Activated CD4-positive, alpha-beta T cell treated with anti-CD3 and anti-CD28 coated beads, Interleukin-2, amount 50 U/mL, for 4 hours (primary cell): ENCODE measurements at regions not wholly inside any gene's neighbourhood (a gene's known extent, or its start where the extent isn't known, plus 50 kb on each side); places are given as distances from the start of the nearest gene placed in this dataset.
"Not testable (repeated sequence)": the region's sequence is repeated elsewhere in the genome, so short reads cannot be mapped to it uniquely, and the experiment has no call there.

ENCODE experiments used
- DNase-seq, 2 experiments: peaks; one replicate each; pipeline ENCODE4 v3.0.0-alpha.2; 2020

DNA sequence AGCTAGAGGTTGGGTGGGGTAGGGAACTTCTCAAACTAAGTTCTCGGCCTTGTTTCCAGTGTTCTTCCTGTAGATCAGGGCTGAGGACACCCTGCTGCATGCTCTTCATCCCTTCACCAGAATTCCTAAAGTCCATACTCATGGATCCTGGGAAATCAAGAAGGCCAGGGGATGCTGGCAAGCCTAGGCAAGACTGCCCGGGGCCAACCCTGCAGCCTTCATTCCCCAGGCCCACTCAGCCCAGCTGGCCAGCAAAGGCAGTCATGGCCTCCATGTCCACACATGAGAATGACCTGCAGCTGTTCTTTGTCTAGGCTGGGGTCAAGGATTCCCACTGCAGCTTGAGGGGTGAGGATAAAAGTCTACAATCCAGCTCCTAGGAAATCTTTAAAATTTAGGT lies 109.3 kb upstream of the ETV6 start:
- DNase-seq: no peak

DNA sequence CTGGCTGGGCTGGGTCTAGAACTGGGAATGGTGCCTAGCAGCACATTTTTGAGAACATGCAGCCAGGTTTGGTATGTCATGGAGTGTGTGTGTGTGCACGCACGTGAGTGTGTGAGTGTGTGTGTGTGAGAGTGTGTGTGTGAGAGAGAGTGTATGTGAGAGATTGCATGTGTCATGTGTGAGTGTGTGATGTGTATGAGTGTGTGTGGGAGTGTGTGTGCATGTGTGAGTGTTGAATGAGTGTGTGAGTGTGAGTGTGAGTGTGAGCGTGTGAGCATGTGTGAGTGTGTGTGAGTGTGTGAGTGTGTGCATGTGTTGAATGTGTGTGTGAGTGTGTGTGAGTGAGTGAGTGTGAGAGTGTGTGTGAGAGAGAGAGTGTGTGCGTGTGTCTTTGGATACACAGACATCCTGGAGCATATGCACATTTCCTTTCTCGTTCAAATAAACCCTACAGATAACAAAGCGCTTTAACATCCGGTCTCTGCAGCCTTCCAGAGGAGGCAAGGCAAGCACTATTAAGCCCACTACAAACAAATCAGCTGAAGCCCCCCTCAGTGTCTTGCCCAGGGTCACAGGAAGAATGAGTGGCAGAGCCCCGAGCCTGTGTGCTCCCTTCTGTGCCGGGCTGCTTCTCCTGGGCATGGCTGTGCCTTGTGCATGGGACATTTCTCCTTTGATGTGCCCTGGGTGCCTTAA lies 108.7 kb upstream of the ETV6 start:
- DNase-seq: no peak

DNA sequence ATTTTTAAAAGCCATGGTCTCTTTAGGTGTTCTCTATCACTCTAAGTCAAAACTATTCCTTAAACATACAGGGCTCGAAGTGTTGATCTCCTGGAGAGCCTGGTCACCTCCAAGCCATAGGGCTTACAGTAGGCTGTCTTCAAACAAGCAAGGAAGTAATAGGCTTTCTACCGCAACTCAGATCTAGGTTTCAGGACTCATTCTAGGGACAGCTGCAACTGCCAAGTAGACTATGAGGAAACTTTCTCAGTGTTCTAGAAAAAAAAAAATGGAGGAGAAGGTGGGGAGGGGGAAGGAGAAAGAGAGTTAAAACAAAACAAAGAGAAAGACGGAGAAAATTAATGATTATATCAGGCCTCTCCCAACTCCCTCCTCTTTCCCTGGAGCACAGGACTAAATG lies 106.9 kb upstream of the ETV6 start:
- no peak for DNase-seq

GRCh38 chr12:11543457-11544158 lies 105.9 kb upstream of the ETV6 start:
- DNase-seq: no peak

DNA sequence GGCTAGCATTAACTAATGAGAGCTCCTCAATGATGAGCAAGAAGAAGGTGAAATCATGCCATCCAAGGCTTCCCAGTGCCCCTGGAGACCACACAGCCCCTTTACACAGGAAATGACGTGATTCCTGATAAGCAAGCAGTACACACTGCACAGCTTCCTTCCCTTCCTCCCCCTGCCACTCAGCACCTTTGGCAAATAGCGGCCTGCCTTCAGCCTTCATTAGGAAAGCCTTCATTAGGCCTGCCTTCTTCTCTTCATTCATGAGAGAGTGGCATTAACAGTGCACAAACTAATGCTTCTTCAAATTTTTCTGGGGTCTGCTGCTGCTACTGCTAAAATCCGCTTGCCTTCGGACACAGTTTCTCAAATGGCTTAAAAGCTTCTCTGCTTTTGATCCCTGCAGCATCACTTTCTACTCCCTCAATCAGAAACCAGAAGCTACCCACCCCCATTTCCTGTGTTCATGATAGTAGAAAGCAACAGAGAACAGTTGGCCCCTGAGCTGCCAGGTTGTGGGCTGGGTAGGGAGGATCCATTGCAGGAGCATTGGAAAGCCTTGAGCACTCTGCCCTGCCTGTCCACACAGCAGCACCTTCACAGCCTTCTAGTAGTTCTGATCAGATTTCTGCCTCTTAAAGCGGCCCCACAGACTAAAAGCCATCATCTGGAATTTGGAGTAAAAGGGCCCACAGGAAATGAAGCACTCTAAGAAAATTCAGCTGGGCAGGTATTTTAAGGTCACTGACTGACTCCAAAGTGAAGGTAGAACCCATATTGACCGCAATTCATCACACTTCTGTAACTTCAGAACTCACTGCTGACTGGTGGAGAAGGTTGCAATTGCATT lies 103.8 kb upstream of the ETV6 start:
- DNase-seq: no peak

GRCh38 chr12:11546582-11547270 lies 102.7 kb upstream of the ETV6 start:
- not testable (repeated sequence) for DNase-seq

DNA sequence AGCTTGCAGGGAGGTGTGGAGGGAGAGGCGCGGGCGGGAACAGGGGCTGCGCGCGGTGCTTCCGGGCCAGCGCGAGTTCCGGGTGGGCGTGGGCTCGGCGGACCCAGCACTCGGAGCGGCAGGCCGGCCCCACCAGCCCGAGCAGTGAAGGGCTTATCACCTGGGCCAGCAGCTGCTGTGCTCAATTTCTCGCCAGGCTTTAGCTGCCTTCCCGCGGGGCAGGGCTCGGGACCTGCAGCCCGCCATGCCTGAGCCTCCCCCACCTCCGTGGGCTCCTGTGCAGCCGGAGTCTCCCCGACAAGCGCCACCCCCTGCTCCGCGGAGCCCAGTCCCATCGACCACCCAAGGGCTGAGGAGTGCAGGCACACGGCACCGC lies 102.2 kb upstream of the ETV6 start:
- not testable (repeated sequence) for DNase-seq

GRCh38 chr12:11549119-11549518 lies 100.4 kb upstream of the ETV6 start:
- DNase-seq: no peak

DNA sequence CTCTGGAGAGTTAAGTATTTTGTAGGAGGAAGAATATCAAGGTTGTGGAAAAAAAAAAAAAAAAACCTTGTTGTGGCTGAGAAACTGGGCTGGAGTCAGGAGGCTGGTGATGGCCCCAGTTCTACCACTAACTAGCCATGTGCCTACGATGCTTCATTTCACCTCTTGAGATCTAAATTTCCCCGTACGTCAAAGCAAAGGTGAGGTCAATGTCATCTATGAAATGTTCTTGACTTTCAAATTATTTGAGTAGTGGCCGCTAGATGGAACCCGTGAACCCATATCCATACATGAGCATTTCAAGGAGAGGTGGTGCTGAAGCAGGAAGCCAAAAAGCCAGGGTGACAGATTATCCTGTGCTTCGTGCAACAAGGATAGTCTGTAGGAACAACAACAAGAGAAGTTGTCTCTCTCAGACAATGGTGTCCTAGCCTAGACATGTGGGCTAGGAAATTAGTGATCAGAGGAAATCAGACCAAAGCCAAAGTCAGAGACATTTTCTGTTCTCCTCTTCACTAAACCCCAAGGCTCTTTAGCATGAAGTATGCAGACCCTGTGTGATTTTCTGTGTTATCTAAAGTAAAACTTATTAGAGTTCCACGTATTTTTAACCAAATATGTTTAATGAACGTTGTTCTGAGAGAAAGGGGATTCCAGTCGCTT lies 95.5 kb upstream of the ETV6 start:
- DNase-seq: peak; percentile 26 to 37

DNA sequence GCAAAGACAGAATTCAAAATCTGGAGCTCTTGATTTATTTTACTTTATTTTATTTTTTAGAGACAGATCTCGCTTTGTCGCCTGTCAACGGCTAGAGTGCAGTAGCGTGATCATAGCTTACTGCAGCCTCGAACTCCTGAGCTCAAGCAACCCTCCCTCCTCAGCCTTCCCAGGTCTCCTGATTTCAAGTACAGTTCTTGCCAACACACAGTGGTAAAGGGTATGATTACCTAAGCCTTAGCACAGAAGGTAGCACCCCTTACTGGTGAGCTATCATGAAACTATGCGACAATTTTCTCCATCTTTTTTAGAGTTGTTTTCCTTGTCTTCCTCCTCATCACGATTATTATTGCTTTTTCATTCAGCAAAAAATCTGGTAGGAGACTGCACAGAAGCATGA lies 94.3 kb upstream of the ETV6 start:
- DNase-seq: no peak

DNA sequence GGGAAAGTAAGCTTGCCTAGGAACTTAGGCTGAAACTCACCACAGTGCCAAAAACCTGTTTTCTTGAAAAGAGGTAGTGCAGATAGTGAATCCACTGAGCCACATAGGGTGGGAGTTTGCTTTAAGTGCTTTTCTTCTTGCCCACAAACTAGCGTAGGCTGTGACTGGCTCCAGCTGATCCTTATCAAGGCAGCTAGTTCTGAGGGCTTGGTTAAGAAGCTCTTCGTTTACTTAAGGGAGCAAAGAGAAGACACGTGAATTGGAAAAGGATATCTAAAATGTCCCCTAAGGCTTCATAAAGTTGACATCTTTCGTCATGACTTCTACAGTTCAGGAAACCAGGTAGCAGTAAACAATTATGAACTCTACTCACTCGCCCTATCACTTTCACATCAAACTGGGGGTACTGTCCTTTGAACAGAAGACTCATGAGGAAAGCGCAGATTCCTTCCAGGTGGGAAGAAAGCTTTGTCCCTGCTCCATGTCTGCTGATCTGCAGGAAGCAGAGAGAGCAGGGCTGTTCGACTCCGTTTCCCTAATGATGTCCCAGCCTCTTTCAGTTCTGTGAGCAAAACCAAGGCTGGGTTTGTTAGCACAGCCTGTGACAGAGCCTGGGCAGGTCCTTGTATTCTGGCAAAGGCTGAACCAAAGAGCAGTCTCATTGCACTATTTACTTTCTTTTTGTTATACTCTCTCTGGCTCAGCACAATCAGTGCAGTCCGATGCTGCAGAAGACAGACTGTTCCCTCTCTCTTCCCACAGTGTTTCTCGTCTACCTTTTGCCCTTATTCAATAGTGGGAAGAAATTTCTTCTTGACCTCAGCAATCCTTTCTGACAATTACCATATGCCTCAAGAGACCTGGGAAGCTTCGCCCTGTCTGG lies 93.5 kb upstream of the ETV6 start:
- DNase-seq: no peak

DNA sequence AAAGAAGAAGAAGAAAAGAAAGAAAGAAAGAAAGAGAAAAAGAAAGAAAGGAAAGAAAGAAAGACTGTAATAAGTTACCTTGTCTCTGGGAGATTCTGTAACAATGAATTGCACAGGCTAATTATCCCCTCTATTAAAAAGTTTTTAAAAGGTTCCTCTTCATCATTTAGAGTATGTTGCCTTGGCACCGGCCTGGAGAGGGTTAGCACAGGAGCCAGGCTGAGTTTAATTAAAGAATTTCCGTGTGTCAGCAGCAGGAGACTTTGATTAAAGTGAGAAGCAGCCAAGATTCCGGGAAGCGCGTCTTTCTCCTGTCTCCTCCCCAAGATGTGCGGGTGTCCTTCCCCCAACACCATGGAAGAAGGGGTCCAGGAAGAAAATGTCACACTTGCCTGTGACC lies 92.8 kb upstream of the ETV6 start:
- DNase-seq: no peak

GRCh38 chr12:11559626-11560340 lies 89.7 kb upstream of the ETV6 start:
- DNase-seq: no peak

DNA sequence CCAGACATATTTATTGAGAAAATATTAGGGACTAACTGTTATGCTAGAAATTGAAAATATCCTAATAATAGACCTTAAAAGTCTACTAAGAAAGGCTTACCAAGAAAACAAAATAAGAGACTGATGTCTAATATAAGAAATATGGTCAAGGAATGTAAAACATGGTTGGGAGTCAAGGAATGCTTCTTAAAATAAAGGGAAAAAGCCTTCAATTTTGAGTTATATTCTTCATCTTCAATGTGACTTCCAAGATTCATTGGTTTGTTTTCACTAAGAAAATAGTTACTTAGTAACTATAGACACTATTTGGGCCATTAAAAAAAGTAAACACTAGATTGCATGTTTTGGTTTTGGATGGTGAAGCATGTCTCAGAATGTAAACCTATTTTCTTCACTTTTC lies 88.1 kb upstream of the ETV6 start:
- no peak for DNase-seq

GRCh38 chr12:11563785-11564739 lies 85.4 kb upstream of the ETV6 start:
- no peak for DNase-seq

DNA sequence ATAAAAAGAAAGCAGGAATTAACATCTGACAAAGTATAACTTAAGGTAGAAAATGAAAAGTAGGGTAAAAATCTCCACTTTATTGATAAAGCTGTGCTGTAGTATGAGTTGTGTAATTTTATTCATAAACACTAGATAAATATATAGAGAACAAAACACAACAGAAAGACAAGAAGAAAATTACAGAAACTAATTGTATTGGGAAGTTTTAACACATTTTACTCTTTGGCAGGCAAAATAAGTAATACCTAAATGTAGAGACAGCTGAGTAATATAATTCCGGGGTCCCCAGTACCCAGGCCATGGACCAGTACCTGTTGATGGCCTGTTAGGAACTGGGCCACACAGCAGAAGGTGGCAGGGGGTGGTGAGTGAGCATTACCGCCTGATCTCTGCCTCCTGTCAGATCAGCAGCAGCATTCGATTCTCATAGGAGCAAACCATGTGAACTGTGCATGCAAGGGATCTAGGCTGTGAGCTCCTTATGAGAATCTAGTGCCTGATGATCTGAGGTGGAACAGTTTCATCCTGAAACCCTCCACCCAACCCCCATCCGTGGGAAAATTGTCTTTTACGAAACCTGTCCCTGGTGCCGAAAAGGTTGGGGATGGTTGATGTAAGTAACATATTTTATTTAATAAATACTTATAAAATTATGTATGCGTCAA lies 84.4 kb upstream of the ETV6 start:
- DNase-seq: no peak

DNA sequence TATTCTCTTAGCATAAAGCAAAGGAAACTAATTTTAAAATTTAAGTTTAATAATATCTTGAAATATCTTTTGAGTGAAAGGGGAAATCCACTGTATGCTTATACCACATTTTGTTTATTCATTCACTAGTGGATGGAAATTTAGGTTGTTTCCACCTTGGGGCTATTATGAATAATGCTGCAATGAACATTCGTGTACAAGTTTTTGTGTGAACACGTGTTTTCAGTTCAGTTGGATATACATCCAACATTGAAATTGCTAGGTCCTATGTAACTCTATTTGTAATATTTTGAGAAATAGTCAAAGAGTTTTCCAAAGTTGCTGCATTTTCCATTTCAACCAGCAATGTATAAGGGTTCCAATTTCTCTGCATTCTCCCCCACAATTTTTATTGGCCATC lies 83.7 kb upstream of the ETV6 start:
- no peak for DNase-seq

DNA sequence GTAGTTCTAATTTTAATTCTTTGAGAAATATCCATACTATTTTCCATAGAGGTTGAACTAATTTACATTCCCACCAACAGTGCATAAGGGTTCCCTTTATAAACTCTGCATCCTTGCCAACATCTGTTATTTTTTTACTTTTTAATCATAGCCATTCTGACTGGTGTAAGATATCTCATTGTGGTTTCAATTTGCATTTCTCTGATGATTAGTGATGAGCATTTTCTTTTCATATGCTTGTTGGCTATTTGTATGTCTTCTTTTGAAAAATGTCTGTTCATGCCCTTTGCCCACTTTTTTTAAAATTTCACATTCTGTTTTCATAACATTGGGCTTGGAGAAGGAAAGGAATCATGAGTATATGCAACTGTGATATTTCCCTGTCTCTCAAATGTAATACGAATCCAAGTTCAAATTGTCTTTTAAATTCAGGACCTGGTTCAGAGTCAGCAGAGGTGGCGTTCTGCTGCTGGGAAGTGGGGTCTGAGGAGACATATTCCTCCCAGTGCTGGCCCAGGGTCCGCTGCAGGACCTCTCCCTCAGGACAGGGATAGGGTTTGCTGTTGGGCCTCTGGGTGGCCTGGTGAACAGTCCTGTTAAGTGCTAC lies 81.2 kb upstream of the ETV6 start:
- no peak for DNase-seq
